Aorta (tissue), 5 donors: ENCODE measurements at regions not wholly inside any gene's neighbourhood (a gene's known extent, or its start where the extent isn't known, plus 50 kb on each side); places are given as distances from the start of the nearest gene placed in this dataset.
A peak's percentile ranks its signal among the peaks of the same experiment; 100 is the strongest.

ENCODE experiments used
- ATAC-seq: fragments of 200-7000 bp; cut with Tn5 transposase; one replicate; pipeline ENCODE4 v1.9.1; 2022; ENCODE audit warnings: moderate library complexity; ENCODE audit not compliant: low FRiP score
- DNase-seq, 2 donors: peaks; one replicate each; pipeline ENCODE4 v3.0.0-alpha.2; 2020
- H3K27ac ChIP-seq, 2 donors: one replicate each; pipeline ENCODE4 v1.5.1; 2013; ENCODE audit warnings: low read length in 2 of 2, mild to moderate bottlenecking in 2 of 2, moderate library complexity in 2 of 2, control low read depth in 1 of 2, inconsistent platforms in 1 of 2, low read depth in 1 of 2
- H3K27me3 ChIP-seq, 2 donors: one replicate each; pipeline ENCODE4 v1.6.1; 2013; ENCODE audit warnings: control low read depth in 1 of 2, low read length in 1 of 2, mild to moderate bottlenecking in 1 of 2, moderate library complexity in 1 of 2; ENCODE audit not compliant: insufficient read depth in 2 of 2, control insufficient read depth in 1 of 2
- H3K36me3 ChIP-seq, 2 donors: one replicate each; pipeline ENCODE4 v1.6.1; 2013; ENCODE audit warnings: control low read depth in 1 of 2, low read length in 1 of 2, mild to moderate bottlenecking in 1 of 2; ENCODE audit not compliant: insufficient read depth in 2 of 2, control insufficient read depth in 1 of 2
- H3K4me1 ChIP-seq, 2 donors: one replicate each; pipeline ENCODE4 v1.6.1; 2013; ENCODE audit warnings: low read length in 2 of 2, control low read depth in 1 of 2, mild to moderate bottlenecking in 1 of 2, moderate library complexity in 1 of 2; ENCODE audit not compliant: insufficient read depth in 2 of 2, control insufficient read depth in 1 of 2
- H3K4me3 ChIP-seq, 2 donors: one replicate each; pipeline ENCODE4 v1.5.1; 2013; ENCODE audit warnings: low read length in 2 of 2, control low read depth in 1 of 2, mild to moderate bottlenecking in 1 of 2
- H3K9me3 ChIP-seq: one replicate; pipeline ENCODE4 v1.6.1; 2013; ENCODE audit warnings: mild to moderate bottlenecking, low read length; ENCODE audit not compliant: control insufficient read depth
- WGBS, 2 donors: extraction: QIAGEN DNeasy Blood & Tissue Kit; methylation state at CpG; one replicate each; pipeline ENCODE4 v1.1.7; 2013; 5-methylcytosine and 5-hydroxymethylcytosine counted together
- intact Hi-C, 2 donors: fragments of 100-400 bp; cut with DNase I; formaldehyde crosslinking; loops; one replicate each; pipeline versions ENCODE4 v1.14.2 to v1.15.0; 2022
- donor health status: healthy with polysubstance abuse.
- donor health status: Bipolar disorder and iron deficiency.
- donor health status: DM: no; HTN: no; CAD: no.
- donor health status: DM: no; HTN: no; CAD: no.
- donor health status: DM: yes; HTN: yes; CAD: no.

DNA sequence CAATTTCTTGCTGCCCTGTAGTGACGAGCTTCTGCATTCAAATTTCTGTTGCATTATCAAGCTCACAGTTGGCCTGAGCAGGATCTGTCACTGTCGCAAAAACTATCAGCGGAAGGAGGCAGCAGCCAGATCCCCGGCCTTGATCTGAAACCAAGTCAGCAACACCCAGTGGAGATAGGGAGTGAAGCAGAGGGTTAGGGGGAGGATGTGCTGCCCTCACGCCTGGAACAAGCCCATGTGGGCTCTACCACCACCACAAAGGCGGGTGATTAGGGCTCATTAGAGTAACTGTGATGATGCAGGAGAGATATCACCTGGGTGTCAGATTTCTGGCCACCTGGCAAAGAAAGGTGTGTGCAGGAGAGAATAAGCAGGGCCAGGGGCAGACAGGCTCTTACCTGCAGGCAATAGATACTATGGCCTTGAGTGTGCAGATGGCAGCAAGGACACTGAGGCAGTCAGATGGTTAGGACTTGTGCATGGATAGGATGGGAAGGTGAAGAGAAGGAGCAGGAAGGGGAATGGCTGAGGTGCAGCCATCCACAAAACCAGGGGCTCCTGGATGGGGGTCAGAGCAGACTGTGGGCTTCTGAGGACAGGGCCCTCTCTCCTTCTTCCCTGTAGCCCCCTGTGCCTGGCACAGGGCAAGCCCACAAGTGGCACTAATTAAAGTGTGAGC, 417.3 kb downstream of the RPS24 start:
- Histone ChIP-seq H3K4me1 (no peaks in the 10 kb centered on the region), H3K9me3 (no peaks in the 10 kb centered on the region), H3K4me3 (no peak overlapping the region), H3K27me3 (no peaks in the 10 kb centered on the region), H3K36me3 (no peaks in the 10 kb centered on the region), H3K27ac (no peak overlapping the region)
- no peak for ATAC-seq
- DNase-seq = no peak
- 94 to 96% methylated on average over 6 of the region's 6 CpGs for WGBS, 2 donors
- intact Hi-C loops = no loop called here

DNA sequence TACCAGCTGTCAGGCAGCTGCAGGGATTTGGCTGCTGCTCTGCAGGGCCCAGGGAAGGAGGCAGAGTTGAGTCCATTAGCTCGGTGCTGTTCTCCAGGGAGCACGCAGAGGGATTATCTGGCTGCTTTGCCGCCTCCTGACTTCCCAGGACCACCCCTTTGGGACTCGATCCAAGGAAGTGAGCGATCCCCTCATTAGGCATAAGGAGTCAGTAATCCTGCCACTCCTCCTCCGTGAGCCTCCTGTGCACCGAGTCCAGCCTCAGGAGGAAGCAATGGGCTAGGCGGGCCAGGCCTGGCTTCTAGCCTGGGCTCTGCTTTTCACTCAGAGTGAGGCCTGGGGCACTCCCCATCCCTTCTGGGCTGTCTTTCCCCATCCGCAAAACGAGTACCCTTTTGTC, 417.9 kb downstream of the RPS24 start:
- peak in 1 of 2 donors; percentile 57 for DNase-seq

DNA sequence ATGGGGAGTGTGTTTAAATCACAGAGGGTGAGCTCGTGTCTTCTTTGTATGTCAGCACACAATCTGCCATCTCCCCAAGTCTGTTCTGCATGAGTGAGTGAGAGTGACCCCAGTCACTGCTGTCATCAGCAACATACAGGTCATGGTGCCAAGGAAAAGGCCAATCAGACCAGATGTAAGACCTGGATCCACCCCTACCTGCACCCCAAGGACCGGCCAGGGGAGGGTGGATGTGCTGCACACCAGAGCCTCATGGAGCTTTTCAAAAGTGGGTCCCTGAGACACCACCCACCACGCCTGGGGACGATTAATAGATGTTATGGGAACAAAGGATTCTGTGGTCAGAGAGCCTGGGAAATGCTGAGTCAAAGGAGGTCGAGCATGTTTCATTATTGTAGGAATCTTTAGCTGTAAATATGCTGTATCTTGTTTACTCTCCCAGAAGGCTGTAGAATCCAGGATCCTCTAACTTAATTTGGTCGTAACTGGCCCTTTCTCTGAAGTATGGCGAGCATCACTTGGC, 420.5 kb downstream of the RPS24 start:
- no peaks in the 10 kb centered on the region for H3K36me3 ChIP-seq
- no peaks in the 10 kb centered on the region for H3K27me3 ChIP-seq
- DNase-seq = no peak
- no peak for ATAC-seq
- H3K4me3 ChIP-seq = no peak overlapping the region
- H3K27ac ChIP-seq = no peak overlapping the region
- H3K4me1 ChIP-seq = no peaks in the 10 kb centered on the region
- intact Hi-C loops = no loop called here
- 88 to 92% methylated on average over 7 of the region's 7 CpGs for WGBS, 2 donors
- H3K9me3 ChIP-seq = no peaks in the 10 kb centered on the region

More for the DNA sequence above, 417.9 kb downstream of the RPS24 start:
- Histone ChIP-seq H3K36me3 (no peaks in the 10 kb centered on the region), H3K27me3 (no peaks in the 10 kb centered on the region), H3K4me3 (no peak overlapping the region), H3K4me1 (no peaks in the 10 kb centered on the region), H3K27ac (no peak overlapping the region), H3K9me3 (no peaks in the 10 kb centered on the region)
- 41 to 53% methylated on average over 10 of the region's 10 CpGs for WGBS, 2 donors
- intact Hi-C loops = no loop called here
- ATAC-seq = no peak

DNA sequence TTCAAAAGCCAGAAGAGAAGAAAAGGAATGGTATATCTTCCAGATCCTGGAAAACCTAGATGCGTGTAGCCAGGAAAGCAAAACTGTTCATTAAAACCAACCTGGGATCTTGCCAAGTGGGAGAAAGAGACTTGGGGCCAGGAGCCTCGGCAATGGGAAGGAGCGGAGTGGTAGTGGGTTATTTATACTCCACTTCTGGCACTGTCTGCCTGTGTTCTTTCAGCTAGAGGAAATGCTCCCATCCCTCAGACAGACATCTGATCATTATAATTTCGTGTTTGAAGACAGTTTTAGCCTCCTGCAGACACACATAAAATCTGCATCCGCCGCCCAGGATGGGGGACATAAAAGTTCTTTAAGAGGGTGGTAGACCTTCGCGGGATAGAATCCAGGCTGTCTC, 421.6 kb downstream of the RPS24 start:
- no peaks in the 10 kb centered on the region for H3K27me3 ChIP-seq
- DNase-seq = no peak
- WGBS, 2 donors = 87 to 88% methylated on average over 8 of the region's 8 CpGs
- no peaks in the 10 kb centered on the region for H3K9me3 ChIP-seq
- H3K36me3 ChIP-seq = no peaks in the 10 kb centered on the region
- H3K4me3 ChIP-seq = no peak overlapping the region
- H3K4me1 ChIP-seq = no peaks in the 10 kb centered on the region
- ATAC-seq = no peak
- intact Hi-C loops = no loop called here
- no peak overlapping the region for H3K27ac ChIP-seq

DNA sequence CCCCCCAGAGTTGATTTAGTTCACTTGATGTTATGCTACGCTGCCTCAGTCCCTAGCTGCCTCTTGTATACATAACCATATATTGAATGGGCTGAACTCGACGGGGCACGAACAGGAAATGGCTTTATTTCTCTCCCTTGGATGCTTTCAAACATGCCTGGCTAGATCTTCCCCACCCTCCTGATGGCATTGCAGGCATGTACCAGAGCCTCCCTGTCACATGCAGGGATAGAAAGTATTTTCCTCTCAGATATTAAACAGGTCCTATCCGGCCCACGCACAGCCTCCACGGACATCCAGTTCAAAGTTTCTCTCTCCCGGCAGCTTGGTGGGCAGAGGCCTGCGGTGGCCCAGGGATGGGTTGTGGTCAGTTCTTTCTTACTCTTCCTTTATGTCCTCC, 422.1 kb downstream of the RPS24 start:
- intact Hi-C loops = no loop called here
- ATAC-seq (no peak), DNase-seq (no peak)
- no peaks in the 10 kb centered on the region for H3K27me3 ChIP-seq
- H3K36me3 ChIP-seq = no peaks in the 10 kb centered on the region
- no peak overlapping the region for H3K4me3 ChIP-seq
- 97% methylated on average over 9 of the region's 9 CpGs for WGBS, 2 donors
- H3K27ac ChIP-seq = no peak overlapping the region
- H3K4me1 ChIP-seq = no peaks in the 10 kb centered on the region
- no peaks in the 10 kb centered on the region for H3K9me3 ChIP-seq

DNA sequence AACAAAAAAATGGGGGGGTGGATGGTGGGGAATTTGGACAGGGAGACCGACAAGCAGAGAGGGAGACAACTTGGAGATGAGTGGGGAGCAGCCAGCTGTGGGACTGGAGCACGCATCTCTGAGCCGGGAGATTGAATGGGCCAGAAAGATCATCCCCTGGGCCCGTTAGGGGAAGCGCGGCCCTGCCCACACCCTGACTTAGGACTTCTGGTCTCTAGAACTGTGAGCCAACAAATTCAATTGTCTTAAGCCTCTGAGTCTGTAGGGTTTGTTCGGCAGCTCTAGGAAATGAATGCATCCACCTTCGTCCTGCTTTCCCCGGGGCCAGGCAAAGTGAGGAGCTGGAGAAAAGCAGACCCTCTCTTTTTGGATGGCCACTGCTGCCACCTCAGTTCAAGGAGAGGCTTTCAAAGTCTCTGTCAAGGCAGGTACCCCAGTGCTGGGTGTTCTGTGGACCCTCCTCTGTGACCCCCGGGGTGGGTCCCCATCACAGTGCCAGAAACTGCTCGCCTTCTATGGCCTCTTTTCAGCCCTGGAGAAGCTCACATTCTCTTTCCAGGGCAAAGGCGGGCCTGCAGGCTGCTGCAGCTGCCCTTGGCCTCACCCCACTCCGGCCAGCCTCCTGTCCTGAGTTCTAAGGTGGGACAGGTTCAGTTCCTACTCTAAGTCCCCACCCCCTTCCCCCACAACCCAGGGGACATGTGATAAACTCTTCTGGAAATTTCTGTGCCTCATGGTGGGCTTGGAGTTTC, 423.2 kb downstream of the RPS24 start:
- 94 to 96% methylated on average over 13 of the region's 13 CpGs for WGBS, 2 donors

DNA sequence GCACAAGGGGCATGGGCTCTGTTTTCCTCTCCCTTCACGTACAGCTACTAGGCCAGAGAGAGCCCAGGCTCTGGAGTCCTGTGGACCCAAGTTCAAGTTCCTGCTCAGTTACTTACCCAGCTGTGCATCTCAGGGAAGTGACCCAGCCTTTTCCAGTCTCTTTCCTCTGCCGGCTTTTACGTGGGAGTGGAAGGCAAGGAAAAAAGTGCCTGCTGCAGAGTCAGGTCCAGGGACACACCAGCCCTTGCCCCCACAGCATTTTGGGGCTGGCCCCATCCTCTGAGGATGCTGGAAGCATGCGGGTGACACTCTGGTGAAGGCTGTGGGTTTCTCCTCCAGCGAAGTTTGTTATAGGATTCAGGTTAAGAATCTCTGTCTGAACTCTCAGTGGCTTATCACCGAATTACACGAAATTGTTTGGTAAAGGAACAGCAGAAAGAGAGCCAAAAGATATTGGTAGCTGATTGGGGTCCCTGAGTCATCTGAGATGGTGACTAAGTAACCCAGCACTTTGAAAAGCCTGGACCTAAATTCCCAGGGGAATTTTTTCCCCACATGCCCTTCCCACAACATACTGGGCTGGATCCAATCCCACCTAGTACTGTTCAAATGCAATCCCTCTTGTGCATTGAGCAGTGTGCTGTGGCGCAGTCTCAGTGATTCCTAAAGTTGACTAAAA, 424.3 kb downstream of the RPS24 start:
- no peaks in the 10 kb centered on the region for H3K9me3 ChIP-seq
- no peak for DNase-seq
- ATAC-seq = no peak
- H3K4me1 ChIP-seq = no peaks in the 10 kb centered on the region
- H3K4me3 ChIP-seq = no peak overlapping the region
- WGBS, 2 donors = 80 to 82% methylated on average over 8 of the region's 8 CpGs
- intact Hi-C loops = no loop called here
- no peaks in the 10 kb centered on the region for H3K36me3 ChIP-seq
- no peaks in the 10 kb centered on the region for H3K27me3 ChIP-seq
- H3K27ac ChIP-seq = no peak overlapping the region

More for the DNA sequence above, 423.2 kb downstream of the RPS24 start:
- no peaks in the 10 kb centered on the region for H3K9me3 ChIP-seq
- H3K4me3 ChIP-seq = no peak overlapping the region
- H3K27ac ChIP-seq = no peak overlapping the region
- H3K4me1 ChIP-seq = no peaks in the 10 kb centered on the region
- intact Hi-C loops = no loop called here
- no peaks in the 10 kb centered on the region for H3K36me3 ChIP-seq
- ATAC-seq (no peak), DNase-seq (no peak)
- H3K27me3 ChIP-seq = no peaks in the 10 kb centered on the region

DNA sequence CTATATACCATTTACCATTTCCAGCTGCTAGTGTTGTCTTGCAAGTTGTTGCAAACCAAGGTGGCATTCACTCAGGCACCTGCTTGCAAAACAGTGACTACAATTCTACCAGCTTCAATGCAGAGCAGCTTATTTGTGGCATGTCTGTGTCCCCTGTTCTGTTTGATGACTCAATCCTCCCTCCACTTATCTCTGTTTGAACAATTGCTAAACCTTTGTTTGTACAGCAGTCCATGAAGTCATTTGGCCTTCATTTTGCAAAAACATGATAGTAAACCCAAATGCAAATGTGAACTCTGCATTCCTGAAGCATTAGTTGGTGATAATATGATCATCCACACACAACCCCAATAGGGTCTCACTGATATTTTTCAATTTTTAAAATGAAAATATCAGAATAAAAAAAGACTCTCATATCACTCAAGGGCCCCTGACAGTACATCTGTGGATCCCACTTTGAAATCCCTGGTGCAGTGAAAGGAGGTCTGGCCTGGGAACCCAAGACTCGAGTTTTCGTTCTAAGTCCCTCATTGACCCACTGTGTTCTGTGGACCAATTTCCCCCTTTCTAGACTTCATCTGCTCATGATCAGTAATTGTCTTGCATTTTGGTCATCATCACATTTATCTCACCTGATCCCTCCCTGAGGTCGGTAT, 425.4 kb downstream of the RPS24 start:
- intact Hi-C loops = no loop called here
- Histone ChIP-seq H3K9me3 (no peaks in the 10 kb centered on the region), H3K27ac (no peak overlapping the region), H3K27me3 (no peaks in the 10 kb centered on the region), H3K36me3 (no peaks in the 10 kb centered on the region), H3K4me3 (no peak overlapping the region), H3K4me1 (no peaks in the 10 kb centered on the region)
- DNase-seq (no peak), ATAC-seq (no peak)
- 94 to 98% methylated on average over 3 of the region's 3 CpGs for WGBS, 2 donors
